ENCODE measurements at regions not wholly inside any gene's neighbourhood (a gene's known extent, or its start where the extent isn't known, plus 50 kb on each side); places are given as distances from the start of the nearest gene placed in this dataset.

- TF ChIP-seq CTCF (conservative IDR thresholded peaks at IDR 0.05; ENCODE audit: low read length), result no peak
- no peak for TF ChIP-seq EZH2phosphoT487 (IDR thresholded peaks at IDR 0.05; ENCODE audit: borderline replicate concordance)
These were observed 251.5 kb downstream of the DHX35 start for GRCh38 chr20:39213476-39214145.
